ENCODE measurements at regions not wholly inside any gene's neighbourhood (a gene's known extent, or its start where the extent isn't known, plus 50 kb on each side); places are given as distances from the start of the nearest gene placed in this dataset.
A peak's percentile ranks its signal among the peaks of the same experiment; 100 is the strongest.

DNA sequence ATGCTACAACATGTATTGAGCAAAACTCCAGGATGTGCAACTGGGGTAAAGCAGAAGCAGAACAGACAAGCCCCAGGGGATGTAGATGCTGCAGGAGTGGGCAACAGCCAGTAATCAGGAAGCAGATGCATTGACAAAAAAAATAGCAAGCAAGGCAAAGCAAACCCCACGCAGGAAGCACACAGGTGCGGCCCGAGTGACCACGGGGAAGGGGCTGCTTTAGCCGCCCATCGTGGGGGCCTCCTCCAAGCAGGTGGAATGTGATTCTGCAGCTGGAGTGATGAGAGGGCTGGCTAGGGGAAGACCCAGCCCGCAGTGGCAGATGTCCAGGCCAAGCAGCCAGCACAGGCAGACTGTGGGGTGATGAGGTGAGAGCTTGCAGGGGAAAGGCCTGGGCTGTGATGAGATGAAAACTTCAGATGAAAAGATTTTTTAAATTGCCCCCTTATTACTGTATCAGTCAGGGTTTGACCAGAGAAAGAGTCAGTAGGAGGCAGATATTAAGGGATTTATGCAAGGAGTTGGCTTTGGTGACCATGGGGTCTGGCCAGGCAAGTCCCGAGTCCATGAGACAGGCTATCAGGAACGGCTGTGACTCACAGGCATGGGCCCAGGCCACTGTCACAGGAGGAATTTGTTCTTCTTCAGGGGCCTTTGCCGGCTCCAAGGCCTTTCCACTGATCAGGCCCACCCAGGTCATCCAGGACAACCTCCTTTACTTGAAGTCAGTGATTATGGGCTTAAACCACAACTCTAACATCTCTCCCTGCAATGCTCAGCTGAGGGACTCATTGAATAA lies 207.6 kb downstream of the ANKRD60 start:
- ChIA-PET POLR2A (ENCODE audit: low non-redundant PET) (no interaction called here), CTCF (interaction anchor here (0.6 to 1.0 kb wide), 2 partner anchors 25 to 309 kb away, joined by 3 read pairs; no protein-coding TSS in a partner anchor)
- no peak for TF ChIP-seq CTCF (conservative IDR thresholded peaks at IDR 0.05; ENCODE audit: low read depth)
- no peak overlapping the region for H3K27ac ChIP-seq
- DNase-seq (ENCODE audit: low spot score), result no peak

GRCh38 chr20:58019850-58020625 lies 208.4 kb downstream of the ANKRD60 start:
- H3K27ac ChIP-seq, result no peak overlapping the region
- POLR2A ChIA-PET (ENCODE audit: low non-redundant PET), result no interaction called here
- CTCF ChIA-PET, result interaction anchor here (0.6 kb wide), 2 partner anchors 26 to 465 kb away, joined by 3 read pairs; no protein-coding TSS in a partner anchor
- DNase-seq (ENCODE audit: low spot score), result no peak
- no peak for TF ChIP-seq CTCF (conservative IDR thresholded peaks at IDR 0.05; ENCODE audit: low read depth)

GRCh38 chr20:58019027-58019849 lies 209.2 kb downstream of the ANKRD60 start:
- ChIA-PET CTCF (no interaction called here), POLR2A (ENCODE audit: low non-redundant PET) (interaction anchor here (0.6 kb wide), 1 partner anchor 1194 kb away, joined by 4 read pairs; no protein-coding TSS in a partner anchor)
- no peak for TF ChIP-seq CTCF (conservative IDR thresholded peaks at IDR 0.05; ENCODE audit: low read depth)
- DNase-seq (ENCODE audit: low spot score), result no peak
- H3K27ac ChIP-seq, result no peak overlapping the region

GRCh38 chr20:58018590-58018989 lies 209.9 kb downstream of the ANKRD60 start:
- DNase-seq (ENCODE audit: low spot score), result no peak
- POLR2A ChIA-PET (ENCODE audit: low non-redundant PET), result interaction anchor here (0.6 kb wide), 1 partner anchor 1194 kb away, joined by 4 read pairs; no protein-coding TSS in a partner anchor
- TF ChIP-seq CTCF (conservative IDR thresholded peaks at IDR 0.05; ENCODE audit: low read depth), result no peak
- CTCF ChIA-PET, result no interaction called here
- no peak overlapping the region for H3K27ac ChIP-seq

- peak overlapping the region; percentile 43; the same call in 1 of the 2 replicates for H3K27ac ChIP-seq
- TF ChIP-seq CTCF (conservative IDR thresholded peaks at IDR 0.05; ENCODE audit: low read depth), result no peak
- ChIA-PET CTCF (no interaction called here), POLR2A (ENCODE audit: low non-redundant PET) (interaction anchor here (0.6 kb wide), 1 partner anchor 1193 kb away, joined by 4 read pairs; no protein-coding TSS in a partner anchor)
- no peak for DNase-seq (ENCODE audit: low spot score)
These were observed 210.4 kb downstream of the ANKRD60 start for GRCh38 chr20:58017970-58018530.

All from RWPE1 (cell line).